HL-60/S4 (cell line): ENCODE measurements at regions not wholly inside any gene's neighbourhood (a gene's known extent, or its start where the extent isn't known, plus 50 kb on each side); places are given as distances from the start of the nearest gene placed in this dataset.
"Not testable (repeated sequence)": the region's sequence is repeated elsewhere in the genome, so short reads cannot be mapped to it uniquely, and the experiment has no call there.

Source experiments
- in situ Hi-C: fragments of 300-500 bp; cut with MboI; formaldehyde crosslinking; loops from 2 replicates; pipeline ENCODE4 v1.14.3; 2022; ENCODE audit warnings: low sequenced_read_pairs

GRCh38 chr3:16767006-16767405 lies 117.7 kb upstream of the PLCL2 start:
- in situ Hi-C loops: no loop called here

- in situ Hi-C loops: no loop called here
Observed at GRCh38 chr3:16768014-16768413, 116.7 kb upstream of the PLCL2 start.

GRCh38 chr3:16768956-16769355 lies 115.8 kb upstream of the PLCL2 start:
- in situ Hi-C loops: no loop called here

GRCh38 chr3:16769525-16769924 lies 115.2 kb upstream of the PLCL2 start:
- in situ Hi-C loops: no loop called here

- in situ Hi-C loops: no loop called here
Observed at GRCh38 chr3:16770021-16770420, 114.7 kb upstream of the PLCL2 start.

GRCh38 chr3:16770792-16771191 lies 114.0 kb upstream of the PLCL2 start:
- in situ Hi-C loops: no loop called here

- in situ Hi-C loops: not testable (repeated sequence)
Observed at GRCh38 chr3:16773594-16773993, 111.2 kb upstream of the PLCL2 start.

GRCh38 chr3:16774536-16774935 lies 110.2 kb upstream of the PLCL2 start:
- in situ Hi-C loops: not testable (repeated sequence)

GRCh38 chr3:16784973-16785372 lies 99.8 kb upstream of the PLCL2 start:
- in situ Hi-C loops: no loop called here

- in situ Hi-C loops: no loop called here
Observed at GRCh38 chr3:16785465-16785864, 99.3 kb upstream of the PLCL2 start.

- in situ Hi-C loops: no loop called here
Observed at GRCh38 chr3:16788440-16789056, 96.2 kb upstream of the PLCL2 start.

GRCh38 chr3:16789344-16790120 lies 95.2 kb upstream of the PLCL2 start:
- in situ Hi-C loops: no loop called here

GRCh38 chr3:16790432-16791400 lies 94.0 kb upstream of the PLCL2 start:
- in situ Hi-C loops: no loop called here

- in situ Hi-C loops: no loop called here
Observed at GRCh38 chr3:16793321-16793720, 91.4 kb upstream of the PLCL2 start.

GRCh38 chr3:16794257-16794656 lies 90.5 kb upstream of the PLCL2 start:
- in situ Hi-C loops: no loop called here

- in situ Hi-C loops: no loop called here
Observed at GRCh38 chr3:16795581-16795980, 89.2 kb upstream of the PLCL2 start.

GRCh38 chr3:16797831-16798230 lies 86.9 kb upstream of the PLCL2 start:
- in situ Hi-C loops: no loop called here

- in situ Hi-C loops: no loop called here
Observed at GRCh38 chr3:16798738-16799137, 86.0 kb upstream of the PLCL2 start.

GRCh38 chr3:16800361-16800760 lies 84.4 kb upstream of the PLCL2 start:
- in situ Hi-C loops: no loop called here

GRCh38 chr3:16801223-16801622 lies 83.5 kb upstream of the PLCL2 start:
- in situ Hi-C loops: no loop called here

- in situ Hi-C loops: no loop called here
Observed at GRCh38 chr3:16801698-16802097, 83.1 kb upstream of the PLCL2 start.
